ENCODE measurements at regions not wholly inside any gene's neighbourhood (a gene's known extent, or its start where the extent isn't known, plus 50 kb on each side); places are given as distances from the start of the nearest gene placed in this dataset.
"Not testable (repeated sequence)": the region's sequence is repeated elsewhere in the genome, so short reads cannot be mapped to it uniquely, and the experiment has no call there.

DNA sequence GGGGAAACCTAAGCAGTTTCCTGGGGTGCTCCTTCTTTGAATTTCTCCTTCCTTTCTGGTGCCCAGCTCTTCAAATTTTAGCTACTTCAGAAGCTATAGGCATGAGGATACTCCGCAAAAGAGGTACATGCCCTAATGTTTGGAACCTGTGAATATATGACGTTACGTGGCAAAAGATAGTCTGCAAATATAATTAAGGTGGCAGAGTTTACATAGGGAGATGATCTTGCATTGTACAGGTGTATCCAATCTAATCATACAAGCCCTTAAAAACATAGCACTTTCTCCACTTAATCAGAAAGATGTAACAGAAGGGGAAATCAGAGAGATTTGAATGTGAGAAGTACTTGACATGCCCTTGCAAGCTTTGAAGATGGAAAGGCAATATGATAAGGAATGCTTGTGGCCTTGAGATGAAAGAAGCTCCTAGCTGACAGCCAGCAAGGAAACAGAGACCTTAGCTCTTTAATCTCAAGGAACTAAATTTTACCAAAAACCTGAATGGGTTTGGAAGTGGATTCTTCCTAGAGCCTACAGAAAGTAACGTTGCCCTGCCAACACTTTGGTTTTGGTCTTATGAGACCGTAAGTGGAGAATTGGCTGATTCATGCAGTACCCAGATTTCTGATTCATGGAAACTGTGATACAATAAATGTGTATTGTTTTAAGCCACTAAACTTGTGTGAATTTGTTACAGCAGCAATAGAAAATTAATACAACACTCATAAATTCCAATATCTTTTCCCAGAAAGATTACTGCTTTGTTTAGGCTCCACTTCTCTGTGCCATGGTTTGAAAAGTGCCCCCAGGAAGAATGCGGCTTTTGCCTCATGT, 268.4 kb downstream of the FAM170A start:
- peak in 1 of 3 experiments; percentile 10 for DNase-seq

DNA sequence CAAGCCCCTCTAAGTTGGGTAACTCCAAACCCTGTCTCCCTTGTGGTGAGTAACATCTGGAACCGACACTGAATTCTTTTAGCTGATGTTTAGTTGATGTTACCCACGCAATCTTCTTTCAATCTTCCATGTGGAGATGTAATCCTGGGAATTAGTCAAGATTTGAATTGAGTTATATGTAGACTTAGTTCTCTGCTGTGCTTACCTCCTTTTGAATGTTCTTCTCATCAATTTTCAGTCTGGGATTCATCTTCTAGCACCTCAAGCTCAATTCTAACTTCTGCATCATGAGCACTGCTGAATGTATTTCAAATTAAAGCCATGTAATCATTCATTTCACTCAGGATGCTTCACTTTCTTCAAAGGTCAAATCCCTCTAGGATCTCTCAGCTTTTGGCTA, 270.6 kb downstream of the FAM170A start:
- DNase-seq = no peak

DNA sequence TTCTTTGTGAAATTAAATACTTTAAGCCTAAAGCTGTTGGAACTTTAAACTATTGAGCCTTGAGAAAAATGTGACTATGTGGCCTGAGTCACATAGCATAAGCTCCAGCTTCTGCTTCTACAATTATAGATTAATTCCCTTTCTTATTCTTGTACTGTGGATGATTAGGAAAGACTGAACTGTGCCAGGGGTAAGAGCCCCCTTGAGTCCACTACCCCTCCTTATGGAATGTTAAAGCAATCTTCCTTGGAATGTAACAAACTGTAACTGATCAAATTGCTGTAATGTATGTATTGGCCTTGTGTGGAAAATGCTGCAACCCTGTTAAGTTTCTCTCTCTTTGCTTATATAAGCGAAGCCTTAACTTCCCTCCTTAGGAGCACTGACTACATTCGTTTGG, 273.2 kb downstream of the FAM170A start:
- DNase-seq = no peak

DNA sequence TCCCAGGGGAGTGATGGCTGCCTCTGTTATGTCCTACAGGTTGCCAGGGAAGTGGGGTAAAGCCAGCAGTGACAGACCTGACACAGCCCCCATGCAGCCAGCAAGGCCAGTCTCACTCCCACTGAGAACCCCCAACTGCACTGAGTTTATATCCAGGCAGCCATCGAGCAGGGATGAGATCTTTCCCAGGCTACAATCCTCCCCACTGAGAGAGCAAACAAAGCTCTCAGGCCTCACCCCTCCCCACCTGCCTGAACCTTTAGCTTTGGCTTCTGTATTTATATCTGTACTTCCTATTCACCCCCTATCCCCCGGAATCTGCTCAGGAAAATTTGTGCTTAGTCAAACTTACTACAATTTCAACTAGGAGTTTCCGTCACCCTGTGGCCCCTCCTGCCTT, 284.1 kb downstream of the FAM170A start:
- peak in 2 of 3 experiments; percentile 7 to 36 for DNase-seq

DNA sequence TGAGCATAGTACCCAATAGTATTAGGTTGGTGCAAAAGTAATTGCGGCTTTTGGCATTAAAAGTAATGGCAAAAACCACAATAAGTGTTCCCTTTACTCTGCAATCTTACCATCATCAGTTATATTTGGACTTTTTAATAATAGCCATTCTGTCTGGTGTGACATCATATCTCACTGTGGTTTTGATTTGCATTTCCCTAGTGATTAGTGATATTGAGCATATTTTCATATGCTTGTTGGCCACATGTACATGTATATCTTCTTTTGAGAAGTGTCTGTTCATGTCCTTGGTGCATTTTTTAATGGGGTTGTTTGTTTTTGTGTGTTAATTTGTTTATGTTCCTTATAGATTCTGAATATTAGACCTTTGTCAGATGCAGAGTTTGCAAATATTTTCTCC, 289.9 kb downstream of the FAM170A start:
- DNase-seq = no peak

DNA sequence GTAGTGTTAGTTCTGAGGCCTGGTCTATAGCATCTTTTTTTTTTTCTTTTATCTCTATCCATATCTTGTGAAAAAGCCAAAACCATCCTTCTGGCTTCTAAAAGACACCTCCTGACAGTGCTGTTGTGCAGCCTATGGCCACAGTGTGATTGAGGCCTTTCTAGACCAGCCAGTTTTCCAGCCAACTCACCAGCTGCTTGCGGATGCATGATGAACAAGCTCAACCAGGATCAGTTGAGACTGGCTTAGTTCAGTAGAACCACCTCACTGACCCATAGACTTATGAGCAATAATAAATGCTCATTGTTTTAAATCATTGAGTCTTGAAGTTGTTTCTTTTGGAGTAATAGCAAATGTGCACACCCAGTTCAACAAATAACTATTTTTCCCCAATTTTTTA, 296.9 kb downstream of the FAM170A start:
- no peak for DNase-seq

GRCh38 chr5:119928974-119929373, 299.6 kb downstream of the FAM170A start:
- DNase-seq = no peak

- DNase-seq = no peak
Observed at GRCh38 chr5:119930490-119930889, 301.1 kb downstream of the FAM170A start.

- DNase-seq = no peak
Observed at GRCh38 chr5:119943148-119943547, 313.8 kb downstream of the FAM170A start.

- no peak for DNase-seq
Observed at GRCh38 chr5:119945691-119946090, 316.3 kb downstream of the FAM170A start.

GRCh38 chr5:119948162-119948561, 318.8 kb downstream of the FAM170A start:
- no peak for DNase-seq

- DNase-seq = no peak
Observed at GRCh38 chr5:119949426-119949999, 320.2 kb downstream of the FAM170A start.

GRCh38 chr5:119951330-119951934, 322.1 kb downstream of the FAM170A start:
- DNase-seq = peak in 2 of 3 experiments; percentile 8 to 17

GRCh38 chr5:119953474-119953873, 324.1 kb downstream of the FAM170A start:
- DNase-seq = no peak

DNA sequence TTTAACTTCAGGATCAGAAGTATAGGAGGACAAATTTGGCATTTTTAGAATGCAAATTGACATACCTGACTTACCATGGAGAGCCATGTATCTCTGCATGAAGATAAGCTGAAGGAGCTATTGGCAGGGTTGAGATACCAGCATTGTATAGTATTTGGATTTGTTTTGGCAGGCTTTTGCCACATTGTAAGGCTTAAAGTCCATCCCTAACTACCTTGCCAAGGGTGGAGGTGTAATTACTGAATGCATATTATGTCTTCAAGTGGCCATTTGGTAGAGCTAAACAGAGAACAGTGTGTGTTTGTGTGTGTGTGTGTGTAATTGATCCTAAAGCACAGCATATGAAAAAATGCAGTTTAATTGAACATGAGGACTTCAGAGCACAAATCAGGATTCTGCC, 324.7 kb downstream of the FAM170A start:
- peak in 1 of 3 experiments; percentile 1 for DNase-seq

GRCh38 chr5:119961993-119962392, 332.6 kb downstream of the FAM170A start:
- DNase-seq = no peak

GRCh38 chr5:119966028-119966427, 336.7 kb downstream of the FAM170A start:
- DNase-seq = no peak

- DNase-seq = no peak
Observed at GRCh38 chr5:119968690-119969089, 339.3 kb downstream of the FAM170A start.

GRCh38 chr5:119987077-119987476, 357.7 kb downstream of the FAM170A start:
- not testable (repeated sequence) for DNase-seq

- DNase-seq = no peak
Observed at GRCh38 chr5:119991625-119992024, 362.3 kb downstream of the FAM170A start.

DNA sequence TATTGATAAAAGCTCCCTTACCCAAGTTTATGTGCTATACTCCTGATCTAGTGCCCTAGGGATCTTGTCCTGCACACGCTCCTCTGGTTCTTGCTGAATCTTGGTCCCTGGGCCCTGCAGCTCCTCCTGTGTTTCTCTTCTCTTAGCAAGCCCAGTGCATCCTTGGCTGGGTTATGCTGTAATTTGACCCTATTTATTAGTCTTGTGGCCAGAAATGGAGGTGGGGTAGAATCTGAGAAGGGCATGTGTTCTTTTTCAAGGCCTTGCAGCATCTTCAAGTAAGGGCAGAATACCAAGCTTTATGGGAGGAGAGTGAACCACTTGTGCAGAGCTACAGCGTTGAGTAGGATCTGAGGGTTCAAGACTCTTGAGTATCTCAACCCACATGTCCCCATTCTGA, 366.8 kb downstream of the FAM170A start:
- DNase-seq = no peak

DNA sequence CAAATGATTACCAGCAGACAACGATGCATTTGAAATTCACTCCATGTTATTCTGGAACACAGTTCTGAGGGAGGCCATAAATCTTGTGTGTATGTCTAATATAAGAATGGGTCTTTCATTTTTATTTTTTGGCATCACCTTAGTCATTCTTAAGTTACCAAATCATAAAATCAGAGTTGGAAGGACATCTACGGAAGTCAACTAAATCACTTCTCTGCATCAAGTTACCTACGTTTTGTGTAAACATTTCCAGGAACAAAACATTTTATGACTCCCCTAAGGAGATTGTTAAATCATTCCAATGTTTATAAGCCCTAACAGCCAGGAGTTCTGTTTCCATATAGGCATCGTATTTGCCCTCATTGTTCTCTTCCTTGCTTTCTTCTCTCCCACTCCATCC, 378.2 kb downstream of the FAM170A start:
- DNase-seq = peak in 1 of 3 experiments; percentile 46

DNA sequence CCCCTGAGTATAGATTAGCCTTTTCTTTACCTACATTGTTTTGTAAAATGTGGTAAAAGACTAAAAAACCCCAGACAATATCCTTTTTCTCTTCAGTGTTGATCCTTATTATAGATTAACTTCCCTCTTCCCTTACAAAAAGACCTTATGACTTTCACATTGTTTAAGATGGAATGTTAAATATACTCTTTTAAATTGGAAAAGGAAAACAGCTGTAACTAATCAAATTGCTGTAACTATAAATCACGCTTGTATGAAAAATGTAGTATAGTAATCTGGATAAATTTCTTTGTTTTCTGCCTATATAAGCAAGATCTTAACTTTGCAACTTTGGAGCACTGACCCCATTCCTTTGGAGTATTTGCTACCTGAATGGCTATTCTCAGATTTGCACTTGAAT, 383.1 kb downstream of the FAM170A start:
- DNase-seq = no peak

DNA sequence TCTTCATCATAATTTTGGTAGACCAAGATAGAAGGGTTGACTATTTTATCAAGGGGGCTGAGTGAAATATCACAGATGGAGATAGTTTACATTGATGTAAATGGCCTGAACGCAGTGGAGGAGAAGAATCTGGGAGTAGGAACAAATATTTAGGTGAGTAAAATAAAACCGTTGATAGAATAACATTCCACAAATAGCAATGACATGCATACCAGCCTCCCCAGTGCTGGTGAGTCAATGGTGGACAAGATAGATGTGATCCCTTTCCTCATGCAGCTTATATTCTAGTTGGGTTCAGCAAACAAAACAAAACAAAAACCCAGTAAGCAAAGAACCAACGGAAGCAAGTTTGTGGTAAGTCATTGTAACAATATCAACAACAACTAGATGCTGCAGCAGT, 385.2 kb downstream of the FAM170A start:
- DNase-seq = no peak
